ENCODE measurements at regions not wholly inside any gene's neighbourhood (a gene's known extent, or its start where the extent isn't known, plus 50 kb on each side); places are given as distances from the start of the nearest gene placed in this dataset.
A peak's percentile ranks its signal among the peaks of the same experiment; 100 is the strongest.
"Not testable (repeated sequence)": the region's sequence is repeated elsewhere in the genome, so short reads cannot be mapped to it uniquely, and the experiment has no call there.

DNA sequence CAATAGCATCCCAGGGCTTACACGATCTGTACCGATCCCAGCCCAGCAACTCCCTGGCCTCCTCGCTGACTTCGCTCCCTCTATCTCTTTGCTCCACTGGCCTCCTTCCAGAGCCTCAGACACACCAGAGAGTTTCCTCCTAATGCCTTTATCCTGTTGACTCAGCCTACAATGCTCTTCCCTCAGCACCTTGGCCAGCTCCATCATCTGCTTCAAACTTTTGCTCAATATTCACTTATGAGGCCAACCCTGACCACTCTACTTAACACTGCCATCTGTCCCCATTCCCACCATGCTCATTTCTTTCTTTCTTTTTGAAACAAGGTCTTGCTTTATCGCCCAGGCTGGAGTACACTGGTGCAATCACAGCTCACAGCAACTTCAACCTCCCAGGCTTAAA is 180.9 kb downstream of the CEP170 start:
- H3K27ac ChIP-seq; intact Hi-C loops (cut with DNase I); ATAC-seq; H3K27me3 ChIP-seq (ENCODE audit: insufficient read depth in 3 of 3, low read length in 2 of 3); H3K9me3 ChIP-seq; H3K36me3 ChIP-seq (ENCODE audit: insufficient read depth in 1 of 2, low read depth in 1 of 2); DNase-seq; H3K4me3 ChIP-seq; H3K4me1 ChIP-seq: not testable (repeated sequence)
- WGBS, 3 donors, result 83 to 94% (median 88%) methylated on average over 1 to 3 of the region's 5 CpGs

- 91 to 100% (median 92%) methylated on average over 4 to 6 of the region's 7 CpGs for WGBS, 3 donors
- H3K36me3 ChIP-seq (ENCODE audit: insufficient read depth in 1 of 2, low read depth in 1 of 2); H3K27ac ChIP-seq; intact Hi-C loops (cut with DNase I); H3K9me3 ChIP-seq; H3K4me3 ChIP-seq; H3K27me3 ChIP-seq (ENCODE audit: insufficient read depth in 3 of 3, low read length in 2 of 3); H3K4me1 ChIP-seq; DNase-seq; ATAC-seq: not testable (repeated sequence)
Observed at GRCh38 chr1:243067056-243067455, 188.0 kb downstream of the CEP170 start.

GRCh38 chr1:243061965-243062364 is 193.1 kb downstream of the CEP170 start:
- H3K9me3 ChIP-seq; H3K27ac ChIP-seq; H3K27me3 ChIP-seq (ENCODE audit: insufficient read depth in 3 of 3, low read length in 2 of 3); H3K4me1 ChIP-seq; ATAC-seq; DNase-seq; H3K4me3 ChIP-seq; H3K36me3 ChIP-seq (ENCODE audit: insufficient read depth in 1 of 2, low read depth in 1 of 2); intact Hi-C loops (cut with DNase I): not testable (repeated sequence)
- WGBS, 3 donors, result 66 to 79% (median 71%) methylated on average over 3 to 5 of the region's 6 CpGs

- intact Hi-C loops (cut with DNase I); H3K4me1 ChIP-seq; DNase-seq; H3K36me3 ChIP-seq (ENCODE audit: insufficient read depth in 1 of 2, low read depth in 1 of 2); ATAC-seq; H3K9me3 ChIP-seq; H3K27ac ChIP-seq; H3K4me3 ChIP-seq; H3K27me3 ChIP-seq (ENCODE audit: insufficient read depth in 3 of 3, low read length in 2 of 3): not testable (repeated sequence)
- WGBS, 3 donors, result 97 to 98% (median 97%) methylated on average over 15 to 22 of the region's 22 CpGs
Observed at GRCh38 chr1:243055510-243055909, 199.6 kb downstream of the CEP170 start.

- H3K27ac ChIP-seq; H3K4me3 ChIP-seq; H3K9me3 ChIP-seq; H3K4me1 ChIP-seq; DNase-seq; intact Hi-C loops (cut with DNase I); H3K27me3 ChIP-seq (ENCODE audit: insufficient read depth in 3 of 3, low read length in 2 of 3); H3K36me3 ChIP-seq (ENCODE audit: insufficient read depth in 1 of 2, low read depth in 1 of 2); ATAC-seq: not testable (repeated sequence)
- WGBS, 3 donors, result 92 to 98% (median 95%) methylated on average over 14 of the region's 14 CpGs
Observed at GRCh38 chr1:243055091-243055490, 200.0 kb downstream of the CEP170 start.

DNA sequence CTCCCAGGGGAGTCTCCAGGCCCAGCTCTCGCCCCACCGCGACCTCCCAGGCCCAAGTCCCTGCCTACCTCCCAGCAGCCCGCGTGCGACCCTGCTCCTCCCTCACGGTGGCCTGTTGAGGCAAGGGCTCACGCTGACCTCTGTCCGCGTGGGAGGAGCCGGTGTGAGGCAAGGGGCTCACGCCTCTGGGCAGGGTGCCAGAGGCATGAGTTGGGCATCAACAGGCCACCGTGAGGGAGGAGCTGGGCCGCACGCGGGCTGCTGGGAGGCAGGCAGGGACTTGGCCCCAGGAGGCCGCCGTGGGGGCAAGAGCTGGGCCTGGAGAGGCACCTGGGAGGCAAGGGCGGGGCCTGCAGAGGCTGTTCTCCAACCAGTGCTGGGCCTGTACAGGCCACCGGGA is 200.4 kb downstream of the CEP170 start:
- H3K4me1 ChIP-seq; H3K4me3 ChIP-seq; H3K27me3 ChIP-seq (ENCODE audit: insufficient read depth in 3 of 3, low read length in 2 of 3); DNase-seq; ATAC-seq; H3K9me3 ChIP-seq; H3K27ac ChIP-seq; H3K36me3 ChIP-seq (ENCODE audit: insufficient read depth in 1 of 2, low read depth in 1 of 2); intact Hi-C loops (cut with DNase I): not testable (repeated sequence)
- WGBS, 3 donors, result 91 to 94% (median 94%) methylated on average over 14 to 20 of the region's 20 CpGs

DNA sequence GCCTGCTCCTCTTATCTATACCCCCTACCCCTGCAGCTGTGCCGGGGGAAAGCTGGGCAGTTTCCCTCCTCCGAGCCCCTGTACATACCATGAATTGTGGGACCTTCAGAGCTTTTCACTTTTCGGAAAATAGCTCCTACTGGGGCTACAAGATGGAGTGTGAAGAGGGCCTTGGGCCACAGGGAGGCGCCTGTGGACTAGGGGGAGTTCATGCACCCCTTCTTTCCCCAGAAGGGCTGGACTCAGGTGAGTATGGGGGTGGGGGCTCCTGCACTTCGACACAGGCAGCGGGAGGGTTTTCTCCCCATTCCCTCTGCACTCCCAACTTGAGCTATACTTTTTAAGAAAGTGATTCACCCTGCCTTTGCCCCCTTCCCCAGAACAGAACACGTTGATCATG is 202.0 kb downstream of the CEP170 start:
- 76 to 93% (median 83%) methylated on average over 2 to 5 of the region's 7 CpGs for WGBS, 3 donors
- H3K4me3 ChIP-seq, result not testable (repeated sequence)

DNA sequence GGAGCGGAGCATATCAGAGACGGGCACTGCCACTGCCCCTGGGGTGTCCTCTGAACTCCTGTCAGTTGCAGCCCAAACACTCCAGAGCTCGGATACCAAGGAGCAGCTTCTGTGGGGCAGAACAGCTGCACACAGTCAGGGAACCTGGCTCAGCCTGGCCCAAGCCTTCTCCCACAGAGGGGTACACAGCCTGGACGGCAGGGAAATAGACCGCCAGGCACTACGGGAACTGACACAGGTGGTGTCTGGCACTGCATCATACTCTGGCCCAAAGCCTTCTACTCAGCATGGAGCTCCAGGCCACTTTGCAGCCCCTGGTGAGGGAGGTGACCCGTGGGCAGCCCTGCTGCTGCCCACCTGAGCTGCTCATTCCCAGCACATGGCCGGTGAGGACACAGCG is 204.5 kb downstream of the CEP170 start:
- H3K27ac ChIP-seq; H3K4me3 ChIP-seq; ATAC-seq; H3K27me3 ChIP-seq (ENCODE audit: insufficient read depth in 3 of 3, low read length in 2 of 3); H3K36me3 ChIP-seq (ENCODE audit: insufficient read depth in 1 of 2, low read depth in 1 of 2); intact Hi-C loops (cut with DNase I); H3K4me1 ChIP-seq; DNase-seq; H3K9me3 ChIP-seq: not testable (repeated sequence)
- 66 to 67% (median 67%) methylated on average over 4 to 7 of the region's 9 CpGs for WGBS, 3 donors

More for the DNA sequence above, 202.0 kb downstream of the CEP170 start:
- H3K4me1 ChIP-seq; intact Hi-C loops (cut with DNase I); H3K27me3 ChIP-seq (ENCODE audit: insufficient read depth in 3 of 3, low read length in 2 of 3); H3K27ac ChIP-seq; H3K36me3 ChIP-seq (ENCODE audit: insufficient read depth in 1 of 2, low read depth in 1 of 2); ATAC-seq; H3K9me3 ChIP-seq; DNase-seq: not testable (repeated sequence)

DNA sequence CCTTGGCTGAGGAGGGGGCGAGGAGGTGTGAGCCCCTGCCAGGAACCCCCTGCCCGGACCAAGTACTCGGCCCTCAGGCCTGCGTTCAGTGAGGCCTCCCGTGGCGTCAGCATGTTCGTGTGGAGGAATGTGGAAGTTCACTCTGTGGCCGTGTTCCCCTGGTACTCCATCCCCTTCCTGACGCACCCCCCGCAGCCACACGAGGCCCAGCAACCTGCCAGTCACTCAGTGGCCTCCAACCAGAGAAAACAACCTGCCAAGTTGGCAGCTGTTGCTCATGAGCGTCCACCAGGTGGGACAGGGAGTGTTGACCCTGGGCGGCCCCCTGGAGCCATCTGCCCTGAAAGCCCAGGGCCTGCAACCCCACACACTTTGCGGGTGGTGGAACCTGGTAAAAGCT is 205.4 kb downstream of the CEP170 start:
- H3K4me1 ChIP-seq; H3K27me3 ChIP-seq (ENCODE audit: insufficient read depth in 3 of 3, low read length in 2 of 3); H3K27ac ChIP-seq; DNase-seq; H3K36me3 ChIP-seq (ENCODE audit: insufficient read depth in 1 of 2, low read depth in 1 of 2); H3K9me3 ChIP-seq; intact Hi-C loops (cut with DNase I); H3K4me3 ChIP-seq; ATAC-seq: not testable (repeated sequence)
- 75 to 78% (median 78%) methylated on average over 12 to 14 of the region's 14 CpGs for WGBS, 3 donors

DNA sequence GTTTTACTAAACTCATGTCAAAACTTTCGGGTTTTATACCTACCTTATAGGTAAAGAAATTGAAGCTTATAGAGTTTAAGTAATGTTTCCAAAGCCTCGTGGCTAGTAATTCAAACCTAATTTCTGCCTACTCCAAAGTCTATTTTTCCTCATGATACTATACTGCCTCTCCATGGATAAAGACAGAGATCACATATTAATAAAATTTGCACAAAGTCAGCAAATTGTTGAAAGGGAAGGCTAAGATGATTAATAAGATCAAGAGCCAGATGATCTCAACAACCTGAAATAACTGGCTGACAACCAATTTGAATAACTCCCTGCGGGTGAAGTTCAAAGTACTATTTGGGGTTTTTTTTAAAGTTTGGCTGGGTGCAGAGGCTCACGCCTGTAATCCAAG is 233.7 kb downstream of the CEP170 start:
- H3K36me3 ChIP-seq (ENCODE audit: insufficient read depth in 1 of 2, low read depth in 1 of 2); intact Hi-C loops (cut with DNase I); DNase-seq; H3K27me3 ChIP-seq (ENCODE audit: insufficient read depth in 3 of 3, low read length in 2 of 3); ATAC-seq; H3K4me1 ChIP-seq; H3K4me3 ChIP-seq; H3K9me3 ChIP-seq; H3K27ac ChIP-seq: not testable (repeated sequence)
- 49 to 63% (median 51%) methylated on average over 4 of the region's 4 CpGs for WGBS, 3 donors

DNA sequence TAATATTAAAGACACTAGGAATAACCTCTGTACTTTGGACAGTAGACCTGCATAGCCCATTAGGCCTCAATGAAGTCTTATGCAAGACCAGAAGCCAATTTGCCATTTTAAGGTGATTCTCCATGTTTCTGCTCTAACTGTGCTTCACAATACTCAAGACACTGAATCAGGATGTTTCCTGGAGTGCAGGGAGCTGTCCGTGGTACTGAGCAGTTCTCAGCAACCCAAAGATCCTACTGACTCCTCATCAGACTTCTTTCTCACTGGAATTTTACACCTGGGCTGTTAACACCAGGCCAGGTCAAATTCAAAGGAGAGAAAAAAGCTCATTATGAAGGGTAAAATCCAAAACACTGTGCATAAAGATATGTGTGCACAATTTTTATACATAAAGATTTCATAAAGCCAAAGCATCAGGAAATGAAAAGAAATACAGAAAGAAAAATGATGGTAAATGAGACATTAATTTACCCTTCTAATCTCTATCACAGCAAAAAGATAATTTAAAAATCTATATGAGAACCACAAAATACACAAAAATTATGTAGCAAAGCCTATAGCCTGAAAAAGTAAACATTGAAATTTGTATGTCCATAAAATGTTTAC is 235.9 kb downstream of the CEP170 start:
- 0 to 6% (median 0%) methylated on average over 1 of the region's 1 CpG for WGBS, 3 donors
- H3K27ac ChIP-seq; H3K4me3 ChIP-seq; ATAC-seq; H3K9me3 ChIP-seq; H3K27me3 ChIP-seq (ENCODE audit: insufficient read depth in 3 of 3, low read length in 2 of 3); H3K36me3 ChIP-seq (ENCODE audit: insufficient read depth in 1 of 2, low read depth in 1 of 2); intact Hi-C loops (cut with DNase I); H3K4me1 ChIP-seq: not testable (repeated sequence)
- DNase-seq, result peak; percentile 32 to 57

- H3K36me3 ChIP-seq (ENCODE audit: insufficient read depth in 1 of 2, low read depth in 1 of 2); H3K4me1 ChIP-seq; H3K27ac ChIP-seq; H3K4me3 ChIP-seq; H3K27me3 ChIP-seq (ENCODE audit: insufficient read depth in 3 of 3, low read length in 2 of 3); H3K9me3 ChIP-seq; DNase-seq; intact Hi-C loops (cut with DNase I); ATAC-seq: not testable (repeated sequence)
- WGBS, 3 donors, result 12 to 18% (median 17%) methylated on average over 2 of the region's 3 CpGs
Observed at GRCh38 chr1:243010719-243011118, 244.4 kb downstream of the CEP170 start.
